GM21717 (cell line): ENCODE measurements at regions not wholly inside any gene's neighbourhood (a gene's known extent, or its start where the extent isn't known, plus 50 kb on each side); places are given as distances from the start of the nearest gene placed in this dataset.

Source experiments
- ATAC-seq: cut with Tn5 transposase; IDR thresholded peaks from one replicate; pipeline ENCODE4 v1.9.1; 2021; ENCODE audit warnings: mild to moderate bottlenecking, moderate library complexity; ENCODE audit not compliant: unreplicated experiment

DNA sequence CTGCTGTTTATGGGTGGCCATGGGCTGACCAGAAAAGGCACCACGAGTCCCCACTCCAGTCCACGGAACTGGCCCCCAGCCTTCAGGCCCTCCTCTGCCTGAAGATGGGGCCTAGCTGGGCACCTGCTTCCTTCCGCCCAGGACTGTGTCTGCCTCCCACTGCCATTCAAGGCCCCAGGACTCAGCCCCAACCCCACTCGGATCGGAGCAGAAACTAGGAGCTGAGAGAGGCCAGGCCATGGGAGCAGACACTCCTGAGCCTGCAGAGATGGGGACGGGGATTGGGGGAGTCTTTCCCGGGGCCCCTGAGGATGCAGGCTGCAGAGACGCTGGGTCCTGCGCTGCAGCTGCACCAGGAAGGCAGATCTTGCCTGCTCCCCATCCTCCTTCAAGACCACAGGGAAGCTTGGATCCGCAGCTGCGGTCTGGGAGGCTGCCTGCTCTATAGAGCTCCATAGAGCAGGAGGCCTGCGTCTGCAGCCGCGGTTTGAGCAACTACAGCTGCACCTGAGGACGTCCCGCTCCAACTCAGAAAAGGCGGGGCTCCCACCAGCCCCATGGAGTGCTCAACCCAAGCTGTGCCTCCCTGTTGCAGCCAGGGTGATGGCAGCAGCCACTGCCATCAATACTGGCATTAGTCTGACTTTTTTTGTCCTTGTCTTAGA, 383.9 kb upstream of the TMCO5A start:
- no peak for ATAC-seq

DNA sequence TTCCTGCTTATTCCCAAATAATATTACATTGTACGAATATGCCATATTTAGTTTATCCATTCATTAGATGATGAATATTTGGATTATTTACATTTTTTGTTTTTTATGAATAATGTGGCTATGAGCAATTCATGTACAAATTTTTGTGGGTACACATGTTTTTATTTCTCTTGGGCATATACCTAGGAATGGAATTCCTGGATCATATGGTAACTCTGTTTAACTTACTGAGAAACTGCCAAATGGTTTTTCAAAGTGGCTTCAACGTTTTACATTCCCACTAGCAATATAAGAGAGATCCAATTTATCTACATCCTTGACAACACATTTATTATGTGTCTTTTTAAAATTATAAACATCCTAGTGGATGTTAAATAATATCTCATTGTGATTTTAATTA, 362.0 kb upstream of the TMCO5A start:
- ATAC-seq: no peak

- no peak for ATAC-seq
These were observed 359.5 kb upstream of the TMCO5A start for GRCh38 chr15:37574985-37575384.

GRCh38 chr15:37576952-37577351, 357.5 kb upstream of the TMCO5A start:
- ATAC-seq: no peak

- ATAC-seq: no peak
These were observed 352.4 kb upstream of the TMCO5A start for GRCh38 chr15:37581866-37582532.

DNA sequence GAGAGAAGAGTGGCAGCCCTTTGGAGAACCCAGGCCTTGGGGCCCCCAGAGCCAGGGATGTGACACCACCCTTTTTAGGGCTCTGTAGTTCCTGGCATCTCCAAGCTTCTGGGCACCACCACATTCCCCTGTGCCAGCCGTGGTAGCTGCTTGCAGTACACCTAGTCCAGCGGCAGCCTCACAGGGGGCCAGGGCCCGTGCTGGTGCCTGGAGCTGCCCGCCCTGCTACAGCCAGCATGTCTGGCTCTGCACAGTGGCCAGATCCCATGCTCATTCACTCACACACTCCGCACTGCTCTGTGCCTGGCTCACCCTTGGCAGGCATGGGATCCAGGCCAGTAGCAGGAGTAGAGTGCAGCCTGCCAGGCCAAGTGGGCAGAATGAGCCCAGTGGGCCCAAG, 351.6 kb upstream of the TMCO5A start:
- ATAC-seq: no peak

- no peak for ATAC-seq
These were observed 348.3 kb upstream of the TMCO5A start for GRCh38 chr15:37586011-37586583.

- ATAC-seq: no peak
These were observed 347.5 kb upstream of the TMCO5A start for GRCh38 chr15:37586976-37587375.

DNA sequence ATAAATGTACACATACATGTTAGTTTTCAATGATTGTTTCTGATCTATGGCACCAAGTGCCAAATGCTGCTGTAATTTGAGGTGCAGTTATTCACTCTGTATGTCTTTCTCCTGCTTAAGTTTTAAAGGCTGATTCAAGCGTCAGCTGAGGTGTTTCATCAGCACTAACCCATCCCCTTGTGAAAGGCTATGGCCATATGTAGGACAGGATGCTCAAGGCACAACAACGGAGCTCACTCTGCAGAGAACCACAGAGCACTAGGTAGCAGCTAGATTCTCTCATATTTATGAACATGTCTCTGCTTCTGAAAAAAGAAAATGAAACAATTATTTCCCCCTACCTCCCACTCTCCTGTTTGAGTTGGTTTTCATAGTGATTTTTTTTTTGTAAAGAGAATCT, 340.0 kb upstream of the TMCO5A start:
- ATAC-seq: no peak

- no peak for ATAC-seq
These were observed 338.9 kb upstream of the TMCO5A start for GRCh38 chr15:37595426-37595970.

DNA sequence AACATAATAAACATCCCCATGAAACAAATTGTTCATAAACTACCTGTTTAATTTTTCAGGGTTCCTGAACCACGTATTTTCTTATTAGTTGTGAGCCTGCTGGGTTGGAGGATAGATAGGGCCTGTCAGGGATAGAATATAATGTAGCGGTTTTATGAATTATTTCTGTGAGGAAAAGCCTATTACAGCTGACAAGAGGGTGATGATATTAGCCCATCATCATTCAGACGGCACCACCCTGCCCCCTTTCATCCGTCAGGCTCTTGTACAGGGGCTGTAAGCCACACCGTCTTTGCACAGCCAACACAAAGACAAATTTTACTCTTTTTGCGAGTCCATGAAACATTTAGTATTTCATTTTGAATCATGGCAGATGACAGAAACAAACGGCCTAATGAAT, 335.3 kb upstream of the TMCO5A start:
- no peak for ATAC-seq

- ATAC-seq: no peak
These were observed 318.2 kb upstream of the TMCO5A start for GRCh38 chr15:37616215-37616614.

DNA sequence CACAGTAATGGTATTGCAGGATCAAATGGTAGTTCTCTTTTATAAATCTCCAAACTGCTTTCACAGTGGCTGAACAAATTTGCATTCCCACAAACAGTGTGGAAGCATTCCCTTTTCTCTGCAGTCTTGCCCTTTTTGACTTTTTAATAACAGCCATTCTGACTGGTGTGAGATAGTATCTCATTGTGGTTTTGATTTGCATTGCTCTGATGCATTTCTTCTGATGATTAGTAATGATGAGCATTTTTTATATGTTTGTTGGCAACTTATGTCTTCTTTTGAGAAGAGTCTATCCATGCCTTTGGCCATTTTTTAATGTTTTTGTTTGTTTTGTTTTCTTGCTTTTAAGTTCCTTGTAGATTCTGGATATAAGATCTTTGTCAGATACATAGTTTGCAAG, 316.1 kb upstream of the TMCO5A start:
- ATAC-seq: no peak

DNA sequence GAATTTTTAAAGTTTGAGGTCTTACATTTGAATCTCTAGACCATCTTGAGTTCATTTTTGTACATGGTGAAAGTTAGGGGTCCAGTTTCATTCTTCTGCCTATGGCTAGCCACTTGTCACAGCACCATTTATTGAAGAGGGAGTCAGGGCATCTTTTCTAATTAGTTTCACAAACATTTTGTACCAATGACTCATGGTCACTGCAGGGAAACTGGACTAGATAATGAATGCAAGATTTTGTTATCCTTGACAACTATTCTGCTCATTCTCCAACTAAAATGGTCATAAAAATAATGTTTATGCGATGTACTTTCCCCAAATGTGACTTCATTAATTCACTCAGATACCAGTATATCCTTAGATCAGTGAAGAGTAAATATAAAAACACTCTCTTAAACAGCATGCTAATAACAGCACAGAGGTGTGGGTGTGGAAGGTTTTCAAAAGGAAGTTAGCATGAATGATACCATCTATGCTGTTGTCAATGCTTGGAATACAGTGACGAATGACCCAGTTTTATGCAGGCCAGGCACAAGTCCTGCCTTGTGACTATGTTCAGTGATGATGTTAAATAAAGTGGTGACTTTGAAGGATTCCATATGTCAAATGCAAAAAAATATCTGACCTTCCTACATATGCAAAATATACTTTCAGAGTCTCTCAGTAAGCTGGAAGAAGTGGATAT, 314.9 kb upstream of the TMCO5A start:
- no peak for ATAC-seq

DNA sequence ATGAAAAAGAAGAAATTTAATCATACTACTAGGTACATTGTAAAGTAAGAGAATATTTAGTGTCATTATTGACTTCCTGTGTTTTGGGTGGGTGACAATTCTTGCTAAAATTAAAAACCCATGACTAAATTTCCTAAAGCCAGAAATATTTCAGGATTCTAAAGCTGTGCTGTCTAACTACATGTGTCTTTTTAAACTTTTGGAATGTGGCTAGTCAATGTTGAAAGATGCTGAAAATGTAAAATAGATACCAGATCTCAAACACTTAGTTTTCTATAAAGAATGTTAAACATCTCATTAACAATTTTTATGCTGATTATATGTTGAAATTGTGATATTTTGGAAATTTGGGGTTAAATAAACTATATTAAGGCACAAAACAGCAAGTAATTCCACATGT, 308.9 kb upstream of the TMCO5A start:
- no peak for ATAC-seq

- no peak for ATAC-seq
These were observed 305.9 kb upstream of the TMCO5A start for GRCh38 chr15:37628507-37628906.

DNA sequence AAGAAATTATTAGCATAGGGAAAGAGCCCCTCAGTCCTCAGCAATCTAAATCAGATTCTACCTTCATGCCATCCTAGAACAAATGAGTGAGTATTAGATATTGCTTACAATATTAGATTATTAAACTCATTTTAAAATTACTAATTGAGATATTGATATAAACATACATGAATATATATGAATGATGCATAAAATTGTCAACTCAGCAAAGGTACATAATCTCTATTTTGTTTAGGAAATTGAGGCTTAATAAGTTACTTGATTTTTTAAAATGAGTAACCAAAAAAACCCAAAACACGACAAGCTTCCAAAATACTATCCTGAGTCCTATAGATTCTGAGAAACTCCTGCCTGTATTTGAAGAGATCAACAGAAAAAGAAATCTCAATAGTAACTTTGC, 297.7 kb upstream of the TMCO5A start:
- ATAC-seq: no peak

DNA sequence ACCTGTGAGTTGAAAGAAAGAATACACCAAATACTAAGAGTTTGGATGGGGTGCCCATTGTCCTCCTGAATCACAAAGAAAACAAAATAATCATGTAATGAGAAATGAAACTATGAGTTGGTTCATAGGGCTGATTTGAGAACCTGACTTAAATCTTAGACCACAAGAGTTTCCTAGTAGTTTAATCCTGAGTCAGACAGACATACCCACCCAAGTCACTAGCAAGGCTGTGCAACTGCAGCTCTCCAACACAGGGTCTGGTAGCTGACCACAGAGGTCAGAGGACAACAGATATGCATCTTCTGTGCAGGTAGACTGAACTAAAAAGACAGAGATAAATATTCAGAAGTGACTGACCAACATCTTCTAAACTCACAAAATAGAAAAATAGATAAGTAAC, 296.3 kb upstream of the TMCO5A start:
- ATAC-seq: no peak

GRCh38 chr15:37638691-37639090, 295.7 kb upstream of the TMCO5A start:
- ATAC-seq: no peak

GRCh38 chr15:37652646-37653417, 281.6 kb upstream of the TMCO5A start:
- no peak for ATAC-seq

DNA sequence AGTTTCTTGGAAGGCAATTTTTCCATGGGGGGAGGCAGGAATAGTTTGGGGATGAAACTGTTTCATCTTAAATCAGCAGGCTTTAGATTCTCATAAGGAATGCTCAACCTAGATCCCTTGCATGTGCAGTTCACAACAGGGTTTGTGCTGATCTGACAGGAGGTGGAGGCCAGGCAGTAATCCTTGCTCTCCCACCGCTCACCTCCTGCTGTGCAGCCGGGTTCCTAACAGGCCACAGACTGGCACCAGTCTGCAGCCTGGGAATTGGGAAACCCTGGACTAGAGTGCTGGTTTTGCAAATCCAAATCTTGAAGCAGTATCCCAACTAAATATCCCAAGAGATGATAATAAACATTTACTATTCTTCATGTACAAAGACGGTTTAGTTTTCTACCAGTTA, 256.3 kb upstream of the TMCO5A start:
- ATAC-seq: no peak
